ENCODE measurements at regions not wholly inside any gene's neighbourhood (a gene's known extent, or its start where the extent isn't known, plus 50 kb on each side); places are given as distances from the start of the nearest gene placed in this dataset.

DNA sequence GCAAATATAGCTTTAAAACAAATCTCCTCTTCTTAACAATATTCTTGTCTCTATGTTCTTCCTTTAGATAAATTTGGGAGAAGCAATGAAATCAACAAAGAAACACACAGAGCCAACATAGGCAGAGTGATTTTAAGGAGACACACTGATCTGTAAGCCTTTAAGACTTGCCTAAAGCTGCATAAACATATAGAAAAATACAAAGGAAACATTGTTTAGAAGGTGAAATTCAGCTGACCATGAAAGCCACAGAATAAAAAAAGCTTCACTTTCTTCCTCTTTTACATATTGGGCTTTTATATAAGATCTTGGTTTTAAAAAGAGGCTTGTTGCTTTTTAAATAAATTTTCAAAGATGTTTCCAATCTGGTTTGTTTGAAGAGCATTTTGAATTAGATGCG lies 1277.5 kb downstream of the EFNA5 start:
- TF ChIP-seq, protein P1, sequence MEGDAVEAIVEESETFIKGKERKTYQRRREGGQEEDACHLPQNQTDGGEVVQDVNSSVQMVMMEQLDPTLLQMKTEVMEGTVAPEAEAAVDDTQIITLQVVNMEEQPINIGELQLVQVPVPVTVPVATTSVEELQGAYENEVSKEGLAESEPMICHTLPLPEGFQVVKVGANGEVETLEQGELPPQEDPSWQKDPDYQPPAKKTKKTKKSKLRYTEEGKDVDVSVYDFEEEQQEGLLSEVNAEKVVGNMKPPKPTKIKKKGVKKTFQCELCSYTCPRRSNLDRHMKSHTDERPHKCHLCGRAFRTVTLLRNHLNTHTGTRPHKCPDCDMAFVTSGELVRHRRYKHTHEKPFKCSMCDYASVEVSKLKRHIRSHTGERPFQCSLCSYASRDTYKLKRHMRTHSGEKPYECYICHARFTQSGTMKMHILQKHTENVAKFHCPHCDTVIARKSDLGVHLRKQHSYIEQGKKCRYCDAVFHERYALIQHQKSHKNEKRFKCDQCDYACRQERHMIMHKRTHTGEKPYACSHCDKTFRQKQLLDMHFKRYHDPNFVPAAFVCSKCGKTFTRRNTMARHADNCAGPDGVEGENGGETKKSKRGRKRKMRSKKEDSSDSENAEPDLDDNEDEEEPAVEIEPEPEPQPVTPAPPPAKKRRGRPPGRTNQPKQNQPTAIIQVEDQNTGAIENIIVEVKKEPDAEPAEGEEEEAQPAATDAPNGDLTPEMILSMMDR (optimal IDR thresholded peaks at IDR 0.05 in 1 of 3, IDR thresholded peaks at IDR 0.05 in 1 of 3, conservative IDR thresholded peaks at IDR 0.05 in 1 of 3; ENCODE audit: extremely low read depth in 1 of 3, insufficient read depth in 2 of 3, low read length in 3 of 3) = no peak
- TF ChIP-seq EZH2 (IDR thresholded peaks at IDR 0.05; ENCODE audit: low read length) = no peak
